HFFc6 (cell line): ENCODE measurements at regions not wholly inside any gene's neighbourhood (a gene's known extent, or its start where the extent isn't known, plus 50 kb on each side); places are given as distances from the start of the nearest gene placed in this dataset.

Experiments used
- DNase-seq: peaks from one replicate; pipeline ENCODE4 v3.0.0-alpha.2; 2018
- H3K27ac Mint-ChIP-seq: 2 replicates; pipeline ENCODE4 v1.8.0; 2020; ENCODE audit warnings: mild to moderate bottlenecking, mixed read lengths
- H3K27me3 Mint-ChIP-seq: 2 replicates; pipeline ENCODE4 v1.8.0; 2021; ENCODE audit warnings: mild to moderate bottlenecking, moderate library complexity, mixed read lengths; ENCODE audit not compliant: insufficient read depth
- H3K36me3 Mint-ChIP-seq: 2 replicates; pipeline ENCODE4 v1.8.0; 2021; ENCODE audit warnings: low read depth, mixed read lengths
- H3K4me1 Mint-ChIP-seq: 2 replicates; pipeline ENCODE4 v1.8.0; 2020; ENCODE audit warnings: low read depth, mixed read lengths
- H3K4me3 Mint-ChIP-seq: 2 replicates; pipeline ENCODE4 v1.8.0; 2020; ENCODE audit warnings: mild to moderate bottlenecking, moderate library complexity, mixed read lengths
- H3K9me3 Mint-ChIP-seq: 2 replicates; pipeline ENCODE4 v1.8.0; 2020; ENCODE audit warnings: mild to moderate bottlenecking, mixed read lengths
- CTCF ChIP-seq: fragments of 200-600 bp; sonication (generic); IDR thresholded peaks from 2 replicates; pipeline ENCODE4 v1.5.0; 2021; ENCODE audit warnings: antibody characterized with exemption, mild to moderate bottlenecking

GRCh38 chr3:70829092-70829491 lies 516.7 kb upstream of the MDFIC2 start:
- Mint-ChIP-seq H3K9me3 (no peaks in the 10 kb centered on the region), H3K27ac (peak overlapping the region; percentile 46; the same call in 1 of the 2 replicates), H3K4me3 (no peak overlapping the region), H3K36me3 (no peaks in the 10 kb centered on the region), H3K27me3 (no peaks in the 10 kb centered on the region; the same call in 1 of the 2 replicates), H3K4me1 (peaks cover 41% of the 10 kb centered on the region)
- peak; percentile 36 for DNase-seq
- no peak for TF ChIP-seq CTCF

- Mint-ChIP-seq H3K4me1 (peaks cover 28% of the 10 kb centered on the region), H3K4me3 (no peak overlapping the region), H3K9me3 (no peaks in the 10 kb centered on the region), H3K27ac (no peak overlapping the region), H3K36me3 (no peaks in the 10 kb centered on the region), H3K27me3 (no peaks in the 10 kb centered on the region; the same call in 1 of the 2 replicates)
- DNase-seq: no peak
- TF ChIP-seq CTCF: no peak
Observed at GRCh38 chr3:70824773-70825172, 512.3 kb upstream of the MDFIC2 start.

- Mint-ChIP-seq H3K9me3 (no peaks in the 10 kb centered on the region), H3K27me3 (no peaks in the 10 kb centered on the region; the same call in 1 of the 2 replicates), H3K27ac (no peak overlapping the region), H3K4me1 (peaks cover 21% of the 10 kb centered on the region), H3K4me3 (no peak overlapping the region), H3K36me3 (no peaks in the 10 kb centered on the region)
- no peak for DNase-seq
- no peak for TF ChIP-seq CTCF
Observed at GRCh38 chr3:70824078-70824477, 511.6 kb upstream of the MDFIC2 start.

- H3K9me3 Mint-ChIP-seq: no peaks in the 10 kb centered on the region
- no peaks in the 10 kb centered on the region for H3K36me3 Mint-ChIP-seq
- no peaks in the 10 kb centered on the region; the same call in 1 of the 2 replicates for H3K27me3 Mint-ChIP-seq
- H3K4me1 Mint-ChIP-seq: peaks cover 17% of the 10 kb centered on the region
- TF ChIP-seq CTCF: no peak
- no peak overlapping the region for H3K4me3 Mint-ChIP-seq
- no peak overlapping the region for H3K27ac Mint-ChIP-seq
- no peak for DNase-seq
Observed at GRCh38 chr3:70823622-70824021, 511.2 kb upstream of the MDFIC2 start.

GRCh38 chr3:70822669-70823068 lies 510.2 kb upstream of the MDFIC2 start:
- Mint-ChIP-seq H3K9me3 (no peaks in the 10 kb centered on the region), H3K27ac (no peak overlapping the region), H3K36me3 (no peaks in the 10 kb centered on the region), H3K4me3 (no peak overlapping the region), H3K4me1 (peaks cover 12% of the 10 kb centered on the region), H3K27me3 (no peaks in the 10 kb centered on the region; the same call in 1 of the 2 replicates)
- no peak for DNase-seq
- TF ChIP-seq CTCF: no peak

GRCh38 chr3:70821602-70822001 lies 509.2 kb upstream of the MDFIC2 start:
- peaks cover 12% of the 10 kb centered on the region for H3K4me1 Mint-ChIP-seq
- no peak for TF ChIP-seq CTCF
- no peaks in the 10 kb centered on the region; the same call in 1 of the 2 replicates for H3K27me3 Mint-ChIP-seq
- H3K36me3 Mint-ChIP-seq: no peaks in the 10 kb centered on the region
- peaks cover 5% of the 10 kb centered on the region; the same call in 1 of the 2 replicates for H3K9me3 Mint-ChIP-seq
- DNase-seq: no peak
- H3K4me3 Mint-ChIP-seq: no peak overlapping the region
- no peak overlapping the region for H3K27ac Mint-ChIP-seq
